H1 (cell line): ENCODE measurements at regions not wholly inside any gene's neighbourhood (a gene's known extent, or its start where the extent isn't known, plus 50 kb on each side); places are given as distances from the start of the nearest gene placed in this dataset.

ENCODE experiments used
- CTCF ChIA-PET: fragments of 300-600 bp; sonication (Branson Sonifier 250); formaldehyde crosslinking; loops from one replicate; lab custom pipeline; 2021; ENCODE audit not compliant: partially characterized antibody; lab: Charles Lee
- POLR2A ChIA-PET: fragments of 300-600 bp; sonication (Branson Sonifier 250); formaldehyde crosslinking; loops from one replicate; lab custom pipeline; 2021; ENCODE audit warnings: inconsistent platforms; ENCODE audit not compliant: partially characterized antibody; lab: Charles Lee
- DNase-seq, 2 experiments: peaks; one replicate each; pipeline versions ENCODE4 v3.0.0 to v3.0.0-alpha.2; 2010 to 2022; ENCODE audit warnings: low spot score in 2 of 2, low read depth in 1 of 2, mixed read lengths in 1 of 2
- FAIRE-seq: peaks from 2 replicates; lab custom pipeline; 2011; peaks lifted over from hg19 to GRCh38; lab: Jason Lieb, UNC
- H2AFZ ChIP-seq: 2 replicates; pipeline ENCODE4 v1.8.1; 2012; ENCODE audit warnings: low read length, inconsistent platforms
- H2AK5ac ChIP-seq: 2 replicates; pipeline ENCODE4 v1.6.1; 2013; ENCODE audit warnings: low read depth, low read length
- H2BK120ac ChIP-seq: replicated peaks from 2 replicates; pipeline ENCODE3; 2013; ENCODE audit warnings: low read depth, low read length, inconsistent platforms
- H2BK12ac ChIP-seq: 2 replicates; pipeline ENCODE4 v1.6.1; 2013; ENCODE audit warnings: low read depth, low read length
- H2BK15ac ChIP-seq: 2 replicates; pipeline ENCODE4 v1.6.1; 2013; ENCODE audit warnings: low read length
- H2BK20ac ChIP-seq: 2 replicates; pipeline ENCODE4 v1.6.1; 2013; ENCODE audit warnings: low read length
- H2BK5ac ChIP-seq: 2 replicates; pipeline ENCODE4 v1.6.1; 2013; ENCODE audit warnings: low read depth, low read length
- H3K14ac ChIP-seq: 2 replicates; pipeline ENCODE4 v1.6.1; 2013; ENCODE audit warnings: inconsistent platforms; ENCODE audit not compliant: insufficient read length
- H3K18ac ChIP-seq: 2 replicates; pipeline ENCODE4 v1.6.1; 2013; ENCODE audit warnings: low read length; ENCODE audit errors: extremely low read depth
- H3K23ac ChIP-seq: 2 replicates; pipeline ENCODE4 v1.6.1; 2013; ENCODE audit warnings: inconsistent platforms; ENCODE audit not compliant: insufficient read length
- H3K23me2 ChIP-seq: 2 replicates; pipeline ENCODE4 v1.6.1; 2013; ENCODE audit warnings: low read depth, low read length
- H3K27ac ChIP-seq: 2 replicates; pipeline ENCODE4 v1.6.1; 2011; ENCODE audit warnings: low read depth, low read length, inconsistent platforms
- H3K27me3 ChIP-seq, 4 experiments: replicated peaks in 1 of 4; 1 replicate in 1 of 4; 2 replicates in 3 of 4; pipeline versions ENCODE4 v1.6.1 to v1.8.1; 2011 to 2013; ENCODE audit warnings: low read length in 3 of 4, mild to moderate bottlenecking in 3 of 4, inconsistent platforms in 2 of 4, mixed read lengths in 2 of 4, moderate library complexity in 1 of 4; ENCODE audit not compliant: control insufficient read depth in 3 of 4, insufficient read depth in 3 of 4; ENCODE audit errors: extremely low read depth in 1 of 4
- H3K36me3 ChIP-seq, 4 experiments: 2 replicates each; pipeline versions ENCODE4 v1.6.1 to v1.8.1; 2011 to 2013; ENCODE audit warnings: mild to moderate bottlenecking in 4 of 4, low read length in 3 of 4, moderate library complexity in 2 of 4, control low read depth in 1 of 4, inconsistent platforms in 1 of 4; ENCODE audit not compliant: insufficient read depth in 4 of 4, control insufficient read depth in 2 of 4
- H3K4ac ChIP-seq: replicated peaks from 2 replicates; pipeline ENCODE3; 2013; ENCODE audit warnings: low read length, low read depth, mixed read lengths, inconsistent platforms; ENCODE audit not compliant: insufficient read length
- H3K4me1 ChIP-seq, 4 experiments: replicated peaks in 1 of 4; 1 replicate in 1 of 4; 2 replicates in 3 of 4; pipeline versions ENCODE4 v1.6.1 to v1.8.1; 2011 to 2013; ENCODE audit warnings: low read length in 3 of 4, inconsistent platforms in 2 of 4, mixed read lengths in 1 of 4; ENCODE audit not compliant: insufficient read depth in 4 of 4, control insufficient read depth in 3 of 4
- H3K4me2 ChIP-seq, 2 experiments: 2 replicates each; pipeline versions ENCODE4 v1.6.1 to v1.8.1; 2011 to 2013; ENCODE audit warnings: low read depth in 2 of 2, low read length in 2 of 2, control low read depth in 1 of 2, inconsistent platforms in 1 of 2, mild to moderate bottlenecking in 1 of 2; ENCODE audit not compliant: insufficient read depth in 1 of 2
- H3K4me3 ChIP-seq, 4 experiments: fragments of 200-600, 300-600 bp in 1 of 4; sonication (generic), shearing (Covaris generic), sonication (Bioruptor Twin) in 1 of 4; 2 replicates each; pipeline versions ENCODE4 v1.5.1 to v1.8.1; 2011 to 2016; ENCODE audit warnings: low read length in 4 of 4, low read depth in 3 of 4, control low read depth in 2 of 4, inconsistent platforms in 2 of 4, mild to moderate bottlenecking in 2 of 4, mixed read lengths in 1 of 4, moderate library complexity in 1 of 4; ENCODE audit not compliant: insufficient read depth in 2 of 4; ENCODE audit errors: extremely low read depth in 1 of 4
- H3K56ac ChIP-seq: replicated peaks from 2 replicates; pipeline ENCODE3; 2013; ENCODE audit warnings: low read depth, mild to moderate bottlenecking, mixed read lengths, low read length, inconsistent platforms; ENCODE audit not compliant: insufficient read length
- H3K79me1 ChIP-seq: 2 replicates; pipeline ENCODE4 v1.6.1; 2013; ENCODE audit warnings: low read depth, low read length, control low read depth
- H3K79me2 ChIP-seq, 2 experiments: 2 replicates each; pipeline versions ENCODE4 v1.6.1 to v1.8.1; 2012 to 2013; ENCODE audit warnings: low read length in 2 of 2, mild to moderate bottlenecking in 2 of 2, inconsistent platforms in 1 of 2; ENCODE audit not compliant: insufficient read depth in 2 of 2, control insufficient read depth in 1 of 2
- H3K9ac ChIP-seq, 4 experiments: replicated peaks in 1 of 4; 1 replicate in 1 of 4; 2 replicates in 3 of 4; pipeline versions ENCODE4 v1.6.1 to v1.8.1; 2011 to 2013; ENCODE audit warnings: low read depth in 3 of 4, low read length in 3 of 4, control low read depth in 2 of 4, mild to moderate bottlenecking in 2 of 4, moderate library complexity in 2 of 4, inconsistent platforms in 1 of 4; ENCODE audit errors: extremely low read depth in 1 of 4
- H3K9me3 ChIP-seq, 2 experiments: 2 replicates each; pipeline versions ENCODE4 v1.6.1 to v1.8.1; 2012 to 2013; ENCODE audit warnings: mild to moderate bottlenecking in 2 of 2, moderate library complexity in 2 of 2, control low read depth in 1 of 2, inconsistent platforms in 1 of 2, low read depth in 1 of 2, low read length in 1 of 2, mixed read lengths in 1 of 2; ENCODE audit not compliant: insufficient read depth in 2 of 2
- H4K20me1 ChIP-seq, 2 experiments: replicated peaks in 1 of 2; 2 replicates each; pipeline versions ENCODE3 to v1.8.1; 2011 to 2013; ENCODE audit warnings: inconsistent platforms in 2 of 2, low read length in 2 of 2, mild to moderate bottlenecking in 1 of 2; ENCODE audit not compliant: insufficient read depth in 2 of 2, control insufficient read depth in 1 of 2
- H4K5ac ChIP-seq: 2 replicates; pipeline ENCODE4 v1.6.1; 2013; ENCODE audit warnings: low read length, low read depth, mixed read lengths, inconsistent platforms; ENCODE audit not compliant: insufficient read length
- H4K8ac ChIP-seq: 2 replicates; pipeline ENCODE4 v1.8.0; 2013; ENCODE audit warnings: mild to moderate bottlenecking, moderate library complexity, low read length, inconsistent platforms; ENCODE audit not compliant: insufficient read depth; ENCODE audit errors: extremely low read depth
- H4K91ac ChIP-seq: replicated peaks from 2 replicates; pipeline ENCODE3; 2013; ENCODE audit warnings: low read length, mixed read lengths, inconsistent platforms; ENCODE audit not compliant: insufficient read length
- HDAC6 ChIP-seq: IDR thresholded peaks from one replicate; pipeline ENCODE4 v1.7.1; 2012; ENCODE audit warnings: low read depth, mild to moderate bottlenecking, inconsistent platforms, low read length, moderate library complexity
- RNF2 ChIP-seq: fragments of 200-900, 300-1000 bp; sonication (generic); IDR thresholded peaks from 2 replicates; pipeline ENCODE4 v1.7.1; 2016; ENCODE audit warnings: borderline replicate concordance, low read depth, mild to moderate bottlenecking, antibody characterized with exemption, low read length; ENCODE audit not compliant: poor library complexity, severe bottlenecking; ENCODE audit errors: missing control alignments
- SIX5 ChIP-seq: IDR thresholded peaks from 2 replicates; pipeline ENCODE4 v1.6.1; 2011; ENCODE audit warnings: mild to moderate bottlenecking, low read depth, low read length
- WGBS, 2 experiments: shearing (Covaris generic) in 1 of 2; methylation state at CpG; one replicate each; pipeline versions ENCODE4 v1.1.6 to v1.1.7; 2013 to 2015; ENCODE audit warnings: low lambda C conversion rate in 2 of 2, mixed read lengths in 2 of 2, inconsistent platforms in 1 of 2, low coverage in 1 of 2, missing lambda C conversion rate in 1 of 2; ENCODE audit not compliant: insufficient replicate concordance in 2 of 2, insufficient coverage in 1 of 2, insufficient read length in 1 of 2; ENCODE audit errors: extremely low coverage in 1 of 2, missing lambda C conversion rate in 1 of 2; 5-methylcytosine and 5-hydroxymethylcytosine counted together
- TF ChIP-seq, protein P1 (sequence below): IDR thresholded peaks from 2 replicates; pipeline ENCODE4 v1.6.1; 2012; ENCODE audit warnings: inconsistent platforms

DNA sequence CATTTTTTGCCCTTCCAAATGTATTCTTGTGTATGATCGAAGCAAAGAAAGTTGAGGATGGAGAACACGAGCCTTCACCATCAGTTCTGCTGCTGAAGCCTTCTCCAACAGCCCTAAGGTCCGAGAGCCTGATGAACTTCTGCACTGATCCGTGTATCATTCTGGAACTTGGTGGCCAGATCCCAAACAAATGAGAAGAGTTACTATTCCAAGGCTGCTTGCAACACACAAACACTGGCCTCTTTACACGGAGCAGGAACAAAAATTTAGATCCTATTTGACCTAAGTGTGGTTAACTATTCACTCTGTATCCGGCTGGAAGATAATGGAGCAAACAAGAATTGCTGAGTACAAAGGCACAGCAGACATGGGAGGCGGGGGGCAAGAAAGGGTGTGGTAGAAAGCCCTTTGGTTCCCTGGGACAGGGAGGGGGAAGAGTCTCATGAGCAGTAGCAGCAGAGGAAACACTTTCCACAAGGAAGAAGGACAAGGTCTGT is 282.9 kb downstream of the SOX9 start:
- H3K79me1 ChIP-seq, result no peaks in the 10 kb centered on the region
- H3K56ac ChIP-seq, result no peak overlapping the region
- POLR2A ChIA-PET, result no interaction called here
- H3K27ac ChIP-seq, result no peak overlapping the region
- H3K4me3 ChIP-seq, result no peak overlapping the region
- peaks cover 20 to 40% (median 32%) of the 10 kb centered on the region in 4 experiments for H3K27me3 ChIP-seq
- no peak overlapping the region for H3K23ac ChIP-seq
- H2AK5ac ChIP-seq, result no peak overlapping the region
- H2BK5ac ChIP-seq, result no peak overlapping the region
- no peaks in the 10 kb centered on the region for H3K9me3 ChIP-seq
- no peaks in the 10 kb centered on the region for H3K23me2 ChIP-seq
- H2AFZ ChIP-seq, result no peak overlapping the region
- no peak overlapping the region for H2BK20ac ChIP-seq
- H4K20me1 ChIP-seq, result peaks cover 0 to 2% of the 10 kb centered on the region in 2 experiments
- H3K14ac ChIP-seq, result no peak overlapping the region
- no peaks in the 10 kb centered on the region for H3K79me2 ChIP-seq
- no peak for TF ChIP-seq SIX5
- TF ChIP-seq, protein P1, sequence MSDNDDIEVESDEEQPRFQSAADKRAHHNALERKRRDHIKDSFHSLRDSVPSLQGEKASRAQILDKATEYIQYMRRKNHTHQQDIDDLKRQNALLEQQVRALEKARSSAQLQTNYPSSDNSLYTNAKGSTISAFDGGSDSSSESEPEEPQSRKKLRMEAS, result no peak
- TF ChIP-seq RNF2, result no peak
- TF ChIP-seq HDAC6, result no peak
- H4K8ac ChIP-seq, result no peak overlapping the region
- no peak overlapping the region for H2BK15ac ChIP-seq
- H2BK12ac ChIP-seq, result no peak overlapping the region
- H3K9ac ChIP-seq, result no peak overlapping the region
- H3K18ac ChIP-seq, result no peak overlapping the region
- CTCF ChIA-PET, result no interaction called here
- no peak overlapping the region for H2BK120ac ChIP-seq
- H4K5ac ChIP-seq, result no peak overlapping the region
- H4K91ac ChIP-seq, result no peak overlapping the region
- FAIRE-seq (no peak), DNase-seq (no peak)
- peaks cover 0 to 4% (median 0%) of the 10 kb centered on the region in 4 experiments; a peak in 2 of 7 replicates for H3K4me1 ChIP-seq
- H3K36me3 ChIP-seq, result no peaks in the 10 kb centered on the region
- no peak overlapping the region for H3K4ac ChIP-seq
- H3K4me2 ChIP-seq, result no peak overlapping the region
- WGBS, 2 experiments, result 85% methylated on average over 7 of the region's 7 CpGs; no CpG with 5 or more reads in 1 of the 2 experiments
